ENCODE measurements at regions not wholly inside any gene's neighbourhood (a gene's known extent, or its start where the extent isn't known, plus 50 kb on each side); places are given as distances from the start of the nearest gene placed in this dataset.
"Not testable (repeated sequence)": the region's sequence is repeated elsewhere in the genome, so short reads cannot be mapped to it uniquely, and the experiment has no call there.

- DNase-seq, result no peak
Observed at GRCh38 chr13:74266861-74267260, 132.7 kb upstream of the KLF12 start.

GRCh38 chr13:74266309-74266708 is 132.1 kb upstream of the KLF12 start:
- DNase-seq, result no peak

GRCh38 chr13:74264333-74264732 is 130.1 kb upstream of the KLF12 start:
- no peak for DNase-seq

GRCh38 chr13:74260420-74260819 is 126.2 kb upstream of the KLF12 start:
- DNase-seq, result not testable (repeated sequence)

- no peak for DNase-seq
Observed at GRCh38 chr13:74259641-74260040, 125.4 kb upstream of the KLF12 start.

GRCh38 chr13:74258961-74259360 is 124.8 kb upstream of the KLF12 start:
- DNase-seq, result peak; percentile 73

GRCh38 chr13:74256969-74257368 is 122.8 kb upstream of the KLF12 start:
- no peak for DNase-seq

- no peak for DNase-seq
Observed at GRCh38 chr13:74253161-74253560, 119.0 kb upstream of the KLF12 start.

GRCh38 chr13:74251778-74252519 is 117.7 kb upstream of the KLF12 start:
- peak; percentile 20 for DNase-seq

GRCh38 chr13:74250738-74251190 is 116.6 kb upstream of the KLF12 start:
- DNase-seq, result no peak

GRCh38 chr13:74248477-74248876 is 114.3 kb upstream of the KLF12 start:
- no peak for DNase-seq

GRCh38 chr13:74246487-74246886 is 112.3 kb upstream of the KLF12 start:
- DNase-seq, result peak; percentile 73

GRCh38 chr13:74243637-74244526 is 109.7 kb upstream of the KLF12 start:
- no peak for DNase-seq

- DNase-seq, result not testable (repeated sequence)
Observed at GRCh38 chr13:74241343-74241742, 107.1 kb upstream of the KLF12 start.

- DNase-seq, result no peak
Observed at GRCh38 chr13:74230984-74231501, 96.8 kb upstream of the KLF12 start.

- no peak for DNase-seq
Observed at GRCh38 chr13:74229242-74229641, 95.0 kb upstream of the KLF12 start.

GRCh38 chr13:74227476-74228158 is 93.4 kb upstream of the KLF12 start:
- DNase-seq, result no peak

- no peak for DNase-seq
Observed at GRCh38 chr13:74226791-74227475, 92.7 kb upstream of the KLF12 start.

- no peak for DNase-seq
Observed at GRCh38 chr13:74221752-74222151, 87.5 kb upstream of the KLF12 start.

GRCh38 chr13:74219566-74219965 is 85.4 kb upstream of the KLF12 start:
- DNase-seq, result no peak

GRCh38 chr13:74218291-74218690 is 84.1 kb upstream of the KLF12 start:
- DNase-seq, result no peak

- no peak for DNase-seq
Observed at GRCh38 chr13:74217811-74218210, 83.6 kb upstream of the KLF12 start.

GRCh38 chr13:74215420-74215819 is 81.2 kb upstream of the KLF12 start:
- no peak for DNase-seq

All from NCI-H2171 treated with DMSO at 0.1 percent for 48 hours (cell line).